CD8-positive, alpha-beta memory T cell (primary cell): ENCODE measurements at regions not wholly inside any gene's neighbourhood (a gene's known extent, or its start where the extent isn't known, plus 50 kb on each side); places are given as distances from the start of the nearest gene placed in this dataset.

ENCODE experiments used
- CTCF ChIA-PET: fragments of 350-600 bp; sonication (Branson Sonifier 250); formaldehyde crosslinking; loops from one replicate; lab custom pipeline; 2021; ENCODE audit warnings: antibody characterized with exemption; lab: Charles Lee
- POLR2A ChIA-PET: fragments of 350-600 bp; sonication (Branson Sonifier 250); formaldehyde crosslinking; loops from one replicate; lab custom pipeline; 2021; ENCODE audit warnings: antibody characterized with exemption; lab: Charles Lee
- DNase-seq, 5 donors: peaks; one replicate each; pipeline versions ENCODE4 v3.0.0 to v3.0.0-alpha.2; 2020 to 2022; ENCODE audit warnings: mixed read lengths in 1 of 5
- H3K27ac ChIP-seq: one replicate; pipeline ENCODE4 v1.7.0; 2013; ENCODE audit warnings: low read depth, mild to moderate bottlenecking, low read length, moderate library complexity
- H3K27me3 ChIP-seq: 2 replicates; pipeline ENCODE4 v1.7.0; 2013; ENCODE audit warnings: low read length, mild to moderate bottlenecking; ENCODE audit not compliant: insufficient read depth, poor library complexity, severe bottlenecking
- H3K36me3 ChIP-seq: 2 replicates; pipeline ENCODE4 v1.7.0; 2013; ENCODE audit warnings: mild to moderate bottlenecking, low read length, moderate library complexity; ENCODE audit not compliant: insufficient read depth
- H3K4me1 ChIP-seq: 2 replicates; pipeline ENCODE4 v1.7.0; 2013; ENCODE audit warnings: mild to moderate bottlenecking, low read length, moderate library complexity; ENCODE audit not compliant: insufficient read depth
- H3K4me3 ChIP-seq: 2 replicates; pipeline ENCODE4 v1.7.0; 2013; ENCODE audit warnings: mild to moderate bottlenecking, low read length
- H3K9me3 ChIP-seq: 2 replicates; pipeline ENCODE4 v1.7.0; 2013; ENCODE audit warnings: mild to moderate bottlenecking, low read length
- H3K27ac Mint-ChIP-seq, 8 donors: one replicate each; pipeline ENCODE4 v1.8.0; 2020 to 2021; ENCODE audit warnings: mixed read lengths in 8 of 8, mild to moderate bottlenecking in 6 of 8, inconsistent platforms in 3 of 8, moderate library complexity in 3 of 8
- H3K27me3 Mint-ChIP-seq, 2 donors: one replicate each; pipeline ENCODE4 v1.8.0; 2020 to 2021; ENCODE audit warnings: mixed read lengths in 2 of 2, mild to moderate bottlenecking in 1 of 2, moderate library complexity in 1 of 2
- H3K36me3 Mint-ChIP-seq, 3 donors: one replicate each; pipeline ENCODE4 v1.8.0; 2020 to 2021; ENCODE audit warnings: mixed read lengths in 3 of 3, inconsistent platforms in 1 of 3, mild to moderate bottlenecking in 1 of 3
- H3K4me1 Mint-ChIP-seq, 3 donors: one replicate each; pipeline ENCODE4 v1.8.0; 2020 to 2021; ENCODE audit warnings: mixed read lengths in 3 of 3, inconsistent platforms in 1 of 3, mild to moderate bottlenecking in 1 of 3
- H3K4me3 Mint-ChIP-seq, 7 donors: one replicate each; pipeline ENCODE4 v1.8.0; 2020 to 2021; ENCODE audit warnings: mixed read lengths in 7 of 7, mild to moderate bottlenecking in 6 of 7, moderate library complexity in 4 of 7, inconsistent platforms in 2 of 7
- H3K9me3 Mint-ChIP-seq, 5 donors: one replicate each; pipeline ENCODE4 v1.8.0; 2020 to 2022; ENCODE audit warnings: mixed read lengths in 5 of 5, mild to moderate bottlenecking in 3 of 5, moderate library complexity in 2 of 5, inconsistent platforms in 1 of 5

DNA sequence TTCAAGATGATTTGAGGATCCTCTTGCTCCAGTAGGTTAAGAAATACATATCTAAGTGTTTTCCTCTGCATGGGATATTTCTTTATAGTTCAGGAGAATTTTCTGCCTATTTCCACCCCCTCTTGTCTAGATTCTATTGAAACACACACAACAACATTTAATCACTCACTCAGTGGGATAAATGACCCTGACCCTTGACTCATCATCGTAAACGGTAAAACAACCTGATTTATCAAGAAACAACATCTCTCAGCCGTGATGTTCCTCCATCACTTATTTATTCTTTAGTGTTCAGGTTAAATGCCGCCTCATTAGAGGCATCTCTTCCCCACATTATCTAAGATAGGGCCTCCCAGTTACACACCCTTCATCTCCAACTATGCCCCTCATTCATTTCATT, 208.7 kb upstream of the FMN2 start:
- H3K4me1 ChIP-seq = no peaks in the 10 kb centered on the region
- peaks cover 0 to 2% of the 10 kb centered on the region in 2 donors for H3K27me3 Mint-ChIP-seq
- no peak overlapping the region for H3K27ac Mint-ChIP-seq
- H3K36me3 ChIP-seq = no peaks in the 10 kb centered on the region
- no peaks in the 10 kb centered on the region for H3K27me3 ChIP-seq
- no peaks in the 10 kb centered on the region for H3K4me1 Mint-ChIP-seq
- H3K4me3 Mint-ChIP-seq = no peak overlapping the region
- no peak overlapping the region for H3K4me3 ChIP-seq
- ChIA-PET POLR2A (no interaction called here), CTCF (no interaction called here)
- no peaks in the 10 kb centered on the region for H3K9me3 ChIP-seq
- H3K27ac ChIP-seq = no peak overlapping the region
- H3K9me3 Mint-ChIP-seq = no peaks in the 10 kb centered on the region
- no peak for DNase-seq
- no peaks in the 10 kb centered on the region for H3K36me3 Mint-ChIP-seq

DNA sequence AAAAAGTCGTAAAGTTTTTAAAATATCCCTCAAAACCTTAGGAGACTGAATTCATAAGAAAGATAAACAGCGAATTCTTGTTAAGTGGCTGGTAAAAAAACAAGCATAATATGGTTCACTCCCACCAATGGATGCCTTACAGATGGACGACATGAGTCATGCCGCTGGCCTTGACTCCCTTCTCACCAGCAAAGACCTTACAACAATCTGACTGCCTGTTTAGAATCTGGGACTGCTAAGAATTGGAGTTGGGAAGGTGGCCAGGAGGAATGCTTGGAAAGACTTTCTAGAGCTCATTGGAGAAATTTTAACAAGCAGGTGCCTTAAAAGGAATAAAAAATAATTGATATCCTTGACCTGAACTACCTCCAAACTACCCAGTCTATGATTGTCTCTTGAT, 206.9 kb upstream of the FMN2 start:
- no peaks in the 10 kb centered on the region for H3K9me3 ChIP-seq
- Mint-ChIP-seq H3K27ac (no peak overlapping the region), H3K36me3 (no peaks in the 10 kb centered on the region), H3K9me3 (no peaks in the 10 kb centered on the region), H3K27me3 (peaks cover 0 to 2% of the 10 kb centered on the region in 2 donors), H3K4me3 (no peak overlapping the region), H3K4me1 (no peaks in the 10 kb centered on the region)
- no peaks in the 10 kb centered on the region for H3K36me3 ChIP-seq
- H3K27ac ChIP-seq = no peak overlapping the region
- DNase-seq = no peak
- H3K4me3 ChIP-seq = no peak overlapping the region
- H3K4me1 ChIP-seq = no peaks in the 10 kb centered on the region
- H3K27me3 ChIP-seq = no peaks in the 10 kb centered on the region
- ChIA-PET POLR2A (no interaction called here), CTCF (no interaction called here)

DNA sequence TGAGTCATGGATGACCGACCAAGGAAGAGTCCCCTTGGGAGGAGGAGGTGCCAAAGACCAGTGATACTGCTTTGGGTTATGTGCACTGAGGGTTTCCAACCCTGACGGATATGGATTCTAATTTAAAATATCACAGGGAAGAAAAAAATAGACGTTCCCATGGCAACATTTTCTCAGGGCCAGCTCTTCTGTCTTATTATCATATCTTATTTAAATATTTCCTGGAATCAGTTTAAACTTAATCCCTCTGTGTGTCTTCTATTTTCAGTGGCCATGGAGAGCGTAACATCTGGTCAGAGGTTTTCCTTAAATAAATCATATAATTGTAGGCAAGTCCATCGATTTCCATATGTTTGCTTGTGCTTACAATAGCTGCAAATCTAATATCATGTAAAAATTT, 205.4 kb upstream of the FMN2 start:
- ChIA-PET CTCF (interaction anchor here (1.0 kb wide), 1 partner anchor 11 kb away, joined by 5 read pairs; no protein-coding TSS in a partner anchor), POLR2A (no interaction called here)
- no peak for DNase-seq
- no peak overlapping the region for H3K27ac ChIP-seq
- no peaks in the 10 kb centered on the region for H3K36me3 ChIP-seq
- Mint-ChIP-seq H3K4me3 (no peak overlapping the region), H3K27me3 (peaks cover 0 to 1% of the 10 kb centered on the region in 2 donors), H3K27ac (no peak overlapping the region), H3K9me3 (no peaks in the 10 kb centered on the region), H3K4me1 (no peaks in the 10 kb centered on the region), H3K36me3 (no peaks in the 10 kb centered on the region)
- H3K4me3 ChIP-seq = no peak overlapping the region
- no peaks in the 10 kb centered on the region for H3K27me3 ChIP-seq
- no peaks in the 10 kb centered on the region for H3K4me1 ChIP-seq
- no peaks in the 10 kb centered on the region for H3K9me3 ChIP-seq

DNA sequence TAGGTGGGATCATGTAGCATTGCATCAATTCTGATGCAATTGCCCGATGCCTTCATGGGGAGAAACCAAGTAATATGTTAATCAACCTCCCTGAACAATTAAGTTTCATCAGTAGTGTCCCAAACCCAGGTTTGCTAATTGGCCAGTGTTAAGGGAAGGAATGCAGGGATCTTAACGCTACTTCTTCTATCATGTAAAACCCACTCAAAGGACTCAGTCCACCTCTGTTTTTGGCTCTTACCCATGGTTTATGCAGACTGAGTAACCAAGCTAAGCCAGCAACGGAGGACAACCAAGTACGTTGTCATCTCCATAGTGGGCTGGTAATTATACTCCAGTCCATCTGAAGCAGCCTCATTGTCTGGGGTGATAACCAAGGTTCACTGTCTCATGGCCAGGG, 203.0 kb upstream of the FMN2 start:
- Mint-ChIP-seq H3K36me3 (no peaks in the 10 kb centered on the region), H3K9me3 (no peaks in the 10 kb centered on the region), H3K4me3 (no peak overlapping the region), H3K4me1 (no peaks in the 10 kb centered on the region), H3K27ac (no peak overlapping the region), H3K27me3 (peaks cover 0 to 3% of the 10 kb centered on the region in 2 donors)
- DNase-seq = no peak
- Histone ChIP-seq H3K4me3 (no peak overlapping the region), H3K4me1 (no peaks in the 10 kb centered on the region), H3K36me3 (no peaks in the 10 kb centered on the region), H3K27ac (no peak overlapping the region), H3K9me3 (no peaks in the 10 kb centered on the region), H3K27me3 (no peaks in the 10 kb centered on the region)
- POLR2A ChIA-PET = no interaction called here
- CTCF ChIA-PET = no interaction called here

DNA sequence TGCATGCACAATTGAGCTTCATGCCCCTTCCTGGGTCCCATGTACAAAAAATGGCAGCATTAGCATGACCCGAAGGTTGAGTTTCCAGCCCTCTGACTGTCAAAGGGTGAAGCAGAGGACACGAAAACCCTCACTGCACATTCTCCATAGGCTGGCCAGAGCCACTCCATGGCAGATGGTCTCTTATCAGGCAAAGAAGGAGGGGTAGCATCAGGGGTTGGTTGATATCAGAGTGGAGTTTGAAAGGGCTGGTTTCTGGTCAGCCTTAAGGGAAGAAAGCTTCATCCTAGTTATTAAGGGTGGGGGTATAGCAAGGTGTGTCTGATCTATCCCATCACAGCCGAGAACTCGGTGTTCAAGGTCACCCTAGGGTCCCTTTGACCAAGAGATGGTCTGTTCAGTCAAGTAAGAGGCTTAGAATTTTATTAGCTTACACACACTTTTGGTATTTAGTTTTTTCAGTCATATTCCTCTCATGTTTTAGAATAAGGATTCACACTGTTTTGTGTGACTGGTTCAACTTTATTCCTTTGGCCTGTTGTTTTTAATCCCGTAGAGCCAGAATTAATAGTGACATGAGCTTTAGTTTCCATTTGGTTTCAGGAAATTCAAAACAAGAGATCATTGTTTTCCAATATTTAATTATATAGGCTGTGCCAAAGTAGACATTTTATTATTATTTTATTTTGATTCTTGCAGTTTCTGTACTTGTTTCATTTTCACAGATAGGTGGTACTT, 199.9 kb upstream of the FMN2 start:
- Mint-ChIP-seq H3K27me3 (peaks cover 3 to 8% of the 10 kb centered on the region in 2 donors), H3K4me1 (no peaks in the 10 kb centered on the region), H3K9me3 (no peaks in the 10 kb centered on the region), H3K36me3 (no peaks in the 10 kb centered on the region), H3K27ac (no peak overlapping the region), H3K4me3 (no peak overlapping the region)
- Histone ChIP-seq H3K36me3 (no peaks in the 10 kb centered on the region), H3K4me3 (no peak overlapping the region), H3K9me3 (no peaks in the 10 kb centered on the region), H3K27me3 (no peaks in the 10 kb centered on the region), H3K4me1 (no peaks in the 10 kb centered on the region), H3K27ac (no peak overlapping the region)
- DNase-seq = no peak
- ChIA-PET POLR2A (no interaction called here), CTCF (no interaction called here)

DNA sequence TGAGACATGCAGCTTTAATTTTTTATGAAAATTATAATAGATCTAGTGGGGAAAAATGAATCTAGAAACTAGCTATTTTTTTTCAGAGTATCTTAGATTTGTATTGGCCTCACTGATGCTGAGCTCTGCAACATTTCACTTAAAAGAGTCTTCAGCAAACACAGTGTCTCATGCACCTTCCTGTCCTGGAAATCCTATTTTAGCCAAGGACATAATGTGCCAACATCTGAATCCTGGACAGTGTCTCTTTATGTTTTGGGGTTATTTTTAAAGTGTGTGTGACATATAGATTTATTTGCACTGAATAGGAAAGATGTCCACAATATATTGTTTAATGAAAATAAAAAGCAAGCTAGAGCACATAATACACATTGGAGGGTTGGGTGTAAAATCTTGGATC, 199.1 kb upstream of the FMN2 start:
- no peaks in the 10 kb centered on the region for H3K9me3 Mint-ChIP-seq
- no peak overlapping the region for H3K4me3 Mint-ChIP-seq
- peaks cover 0 to 1% (median under 1%) of the 10 kb centered on the region in 3 donors for H3K4me1 Mint-ChIP-seq
- ChIA-PET POLR2A (no interaction called here), CTCF (no interaction called here)
- Histone ChIP-seq H3K36me3 (no peaks in the 10 kb centered on the region), H3K9me3 (no peaks in the 10 kb centered on the region), H3K4me3 (no peak overlapping the region), H3K27ac (no peak overlapping the region), H3K4me1 (no peaks in the 10 kb centered on the region), H3K27me3 (no peaks in the 10 kb centered on the region)
- H3K27me3 Mint-ChIP-seq = peaks cover 3 to 8% of the 10 kb centered on the region in 2 donors
- DNase-seq = no peak
- no peak overlapping the region for H3K27ac Mint-ChIP-seq
- no peaks in the 10 kb centered on the region for H3K36me3 Mint-ChIP-seq

DNA sequence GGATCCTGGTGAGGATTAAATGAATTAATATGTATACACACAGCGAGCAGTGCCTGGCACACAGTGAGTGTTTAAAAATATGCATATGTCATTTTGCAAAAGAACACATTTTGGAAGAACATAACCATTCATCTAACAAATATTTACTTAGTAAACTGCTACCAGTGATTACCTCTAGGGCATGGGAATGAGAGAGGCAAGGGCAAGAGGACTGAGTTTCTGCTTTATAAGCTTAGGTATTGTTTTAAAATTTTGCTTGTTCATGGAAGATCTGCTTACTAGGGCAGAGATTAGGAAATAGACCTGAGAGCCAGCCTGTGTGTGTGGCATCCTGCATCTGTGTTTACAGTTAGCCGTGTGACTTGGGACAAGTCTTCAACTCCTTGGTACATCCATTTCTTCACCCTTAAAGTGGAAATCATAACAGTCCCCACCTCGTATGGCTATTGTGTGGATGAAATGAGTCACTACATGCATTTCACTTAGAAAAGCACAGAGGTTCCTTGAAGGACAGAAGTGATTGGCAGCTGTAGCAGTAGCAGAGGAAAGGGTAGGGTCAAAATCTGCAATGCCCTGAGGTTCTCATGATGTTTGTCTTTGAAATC, 198.5 kb upstream of the FMN2 start:
- H3K36me3 ChIP-seq = no peaks in the 10 kb centered on the region
- H3K4me3 ChIP-seq = no peak overlapping the region
- Mint-ChIP-seq H3K4me3 (no peak overlapping the region), H3K36me3 (no peaks in the 10 kb centered on the region), H3K27ac (no peak overlapping the region), H3K4me1 (peaks cover 2 to 7% (median 7%) of the 10 kb centered on the region in 3 donors), H3K9me3 (no peaks in the 10 kb centered on the region), H3K27me3 (peaks cover 3 to 8% of the 10 kb centered on the region in 2 donors)
- CTCF ChIA-PET = no interaction called here
- DNase-seq = no peak
- POLR2A ChIA-PET = no interaction called here
- no peaks in the 10 kb centered on the region for H3K4me1 ChIP-seq
- no peaks in the 10 kb centered on the region for H3K27me3 ChIP-seq
- no peaks in the 10 kb centered on the region for H3K9me3 ChIP-seq
- H3K27ac ChIP-seq = no peak overlapping the region

DNA sequence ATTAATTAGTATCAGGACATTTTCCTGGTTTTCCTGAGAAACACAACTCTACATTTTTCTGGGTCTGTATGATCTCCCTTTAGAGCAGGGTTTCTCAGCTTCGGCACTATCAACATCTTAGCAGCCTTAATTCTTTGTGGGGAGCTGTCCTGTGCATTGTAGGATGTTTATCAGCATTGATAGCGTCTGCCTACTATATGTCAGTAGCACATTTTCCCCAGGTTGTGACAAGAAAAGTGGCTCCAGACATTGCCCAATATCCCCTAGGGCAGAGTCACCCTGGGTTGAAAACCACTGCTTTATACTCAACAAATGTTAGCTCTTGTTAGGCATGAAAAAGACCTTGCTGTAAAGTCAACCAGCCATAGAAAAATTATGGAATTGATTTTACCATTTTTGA, 195.1 kb upstream of the FMN2 start:
- POLR2A ChIA-PET = no interaction called here

More for the DNA sequence above, 195.1 kb upstream of the FMN2 start:
- CTCF ChIA-PET = interaction anchor here (1.4 to 2.1 kb wide), 3 partner anchors 18 to 494 kb away, joined by 4 to 6 read pairs (median 5); no protein-coding TSS in a partner anchor
- no peaks in the 10 kb centered on the region for H3K36me3 ChIP-seq
- no peak overlapping the region for H3K4me3 Mint-ChIP-seq
- no peak overlapping the region for H3K27ac Mint-ChIP-seq
- H3K36me3 Mint-ChIP-seq = no peaks in the 10 kb centered on the region
- H3K27me3 ChIP-seq = no peaks in the 10 kb centered on the region
- peaks cover 2 to 7% (median 7%) of the 10 kb centered on the region in 3 donors for H3K4me1 Mint-ChIP-seq
- peaks cover 2 to 9% of the 10 kb centered on the region in 2 donors for H3K27me3 Mint-ChIP-seq
- no peaks in the 10 kb centered on the region for H3K4me1 ChIP-seq
- H3K9me3 ChIP-seq = no peaks in the 10 kb centered on the region
- no peak overlapping the region for H3K27ac ChIP-seq
- H3K4me3 ChIP-seq = no peak overlapping the region
- H3K9me3 Mint-ChIP-seq = no peaks in the 10 kb centered on the region
- no peak for DNase-seq
